ENCODE measurements at regions not wholly inside any gene's neighbourhood (a gene's known extent, or its start where the extent isn't known, plus 50 kb on each side); places are given as distances from the start of the nearest gene placed in this dataset.

DNA sequence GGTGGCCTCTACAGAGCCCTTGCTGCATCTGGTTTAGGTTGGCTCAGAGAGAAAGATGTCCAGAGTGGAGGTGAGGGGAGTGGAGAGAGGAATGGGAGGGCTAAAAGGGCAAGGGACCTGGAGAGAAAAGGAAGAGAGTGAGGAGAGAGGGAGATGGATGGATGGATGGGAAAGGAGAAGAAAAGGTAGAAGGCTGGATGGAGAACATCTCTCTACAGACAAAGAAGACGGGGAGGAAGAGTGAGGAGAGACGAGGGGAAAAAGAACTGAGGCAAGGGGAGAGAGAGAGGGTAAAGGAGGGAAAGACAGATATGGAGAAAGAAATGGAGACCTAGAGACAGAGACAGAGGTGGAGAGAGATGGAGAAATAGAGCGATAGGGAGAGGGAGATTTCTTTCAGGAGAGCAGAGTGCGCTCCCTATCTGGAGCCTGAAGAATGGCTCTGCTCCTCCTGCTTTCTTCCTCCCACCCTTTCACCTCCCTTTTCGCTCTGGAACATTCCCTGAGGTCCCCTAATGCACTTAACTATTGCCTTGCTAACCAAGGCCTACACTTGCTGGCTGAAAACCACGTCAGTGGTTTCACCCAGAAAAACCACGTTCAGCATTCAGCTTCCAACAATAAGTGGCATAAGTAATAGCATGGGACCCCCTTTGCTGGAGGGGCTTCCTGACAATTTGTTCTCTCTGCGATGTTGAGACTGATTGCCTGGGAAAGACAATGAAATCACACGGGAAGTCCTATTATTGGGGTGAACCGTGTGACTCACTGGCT is 286.3 kb downstream of the CDH26 start:
- DNase-seq = no peak

DNA sequence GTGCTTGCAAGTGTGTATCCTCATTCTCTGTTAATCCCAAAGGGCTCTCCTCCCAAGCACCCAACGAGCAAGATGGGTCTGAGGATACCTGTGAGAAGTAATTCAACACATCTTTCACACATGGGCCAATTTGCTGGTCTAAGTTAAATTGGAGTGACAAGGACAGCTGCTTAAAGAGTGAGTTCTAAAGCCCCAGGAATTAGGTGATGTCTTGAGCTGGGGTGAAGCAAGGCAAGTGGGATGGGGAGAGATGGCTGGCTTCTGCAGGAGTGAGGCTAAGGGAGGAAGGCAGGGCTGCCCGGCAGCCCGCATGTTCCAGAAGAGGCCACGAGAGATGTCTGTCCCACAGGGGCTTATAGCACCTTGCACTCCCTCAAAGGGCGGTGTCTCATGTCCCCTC is 288.5 kb downstream of the CDH26 start:
- no peak for DNase-seq

DNA sequence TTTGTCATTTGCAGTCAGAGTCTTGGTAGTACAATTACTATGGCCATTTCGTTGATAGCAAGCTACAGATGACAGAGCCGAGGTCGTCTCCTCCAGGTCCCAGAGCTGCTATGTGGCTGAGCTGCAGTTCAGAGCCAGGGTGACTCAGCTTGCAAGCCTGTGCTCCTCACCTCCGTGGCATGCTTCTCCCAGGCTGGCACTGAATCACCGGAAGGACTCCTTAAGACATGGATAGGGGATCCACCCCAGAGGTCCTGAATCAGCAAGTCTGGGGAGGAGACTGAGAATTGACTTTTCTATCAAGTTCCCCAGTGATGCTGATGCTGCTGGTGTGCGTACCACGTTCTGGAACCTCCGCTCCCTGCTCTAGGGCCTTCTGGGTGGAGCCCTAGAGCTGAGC is 291.2 kb downstream of the CDH26 start:
- DNase-seq = no peak

DNA sequence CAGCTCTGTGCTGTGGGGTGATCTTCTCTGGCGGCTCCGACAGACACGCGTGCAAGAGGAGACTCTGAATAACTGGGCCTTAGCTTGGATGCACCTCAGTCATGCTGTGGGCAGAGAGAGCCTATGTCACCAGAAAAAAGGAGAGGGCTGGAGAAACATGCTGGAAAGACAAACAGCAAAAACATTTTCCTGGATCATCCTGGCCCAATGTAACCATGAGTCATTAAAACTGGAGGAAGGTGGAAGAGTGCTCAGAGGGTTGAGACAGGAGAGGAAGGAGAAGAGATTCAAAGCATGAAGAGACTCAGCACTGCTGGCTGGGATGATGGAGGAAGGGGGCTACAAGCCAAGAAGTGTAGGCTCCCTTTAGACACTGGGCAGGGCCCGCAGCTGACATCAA is 292.0 kb downstream of the CDH26 start:
- DNase-seq = no peak

DNA sequence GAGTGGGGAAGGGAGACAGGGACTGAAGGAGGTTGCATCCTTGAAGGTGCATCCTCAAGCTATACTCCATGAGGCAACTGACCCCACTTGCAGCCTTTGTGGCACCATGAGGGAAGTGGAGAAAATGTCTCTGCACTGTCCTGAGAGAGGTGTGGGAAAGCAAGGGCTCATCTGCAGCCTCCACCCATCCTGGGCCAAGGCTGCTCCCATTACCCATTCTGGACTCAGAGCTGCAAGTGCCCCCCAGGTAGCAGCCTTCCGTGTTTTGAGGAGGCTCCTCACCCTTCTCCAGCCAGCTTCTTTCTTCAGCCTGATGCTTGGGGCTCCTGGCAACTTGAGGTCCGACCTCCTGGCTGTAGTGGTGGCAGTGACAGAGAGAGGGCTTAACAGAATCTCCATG is 294.6 kb downstream of the CDH26 start:
- DNase-seq = no peak

DNA sequence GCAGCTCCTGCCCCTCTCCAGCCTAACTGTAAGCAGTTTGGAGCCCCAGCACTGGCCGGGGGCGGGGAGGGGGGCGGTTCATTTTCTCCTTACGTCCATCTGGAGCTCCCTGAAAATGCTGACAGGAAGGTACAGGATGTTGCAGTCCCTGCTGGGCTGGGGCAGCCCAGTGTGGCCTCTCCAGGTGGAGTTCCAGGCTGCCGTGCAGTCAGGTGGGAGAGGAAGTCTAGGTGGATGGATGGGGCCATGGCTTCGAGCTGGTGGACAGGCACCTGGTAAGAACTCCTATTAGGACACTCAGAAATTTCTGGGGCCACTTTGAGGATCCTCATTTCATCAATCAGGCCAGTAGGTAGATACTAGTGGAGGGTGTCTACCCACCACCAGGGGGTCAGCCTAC is 295.2 kb downstream of the CDH26 start:
- DNase-seq = no peak

DNA sequence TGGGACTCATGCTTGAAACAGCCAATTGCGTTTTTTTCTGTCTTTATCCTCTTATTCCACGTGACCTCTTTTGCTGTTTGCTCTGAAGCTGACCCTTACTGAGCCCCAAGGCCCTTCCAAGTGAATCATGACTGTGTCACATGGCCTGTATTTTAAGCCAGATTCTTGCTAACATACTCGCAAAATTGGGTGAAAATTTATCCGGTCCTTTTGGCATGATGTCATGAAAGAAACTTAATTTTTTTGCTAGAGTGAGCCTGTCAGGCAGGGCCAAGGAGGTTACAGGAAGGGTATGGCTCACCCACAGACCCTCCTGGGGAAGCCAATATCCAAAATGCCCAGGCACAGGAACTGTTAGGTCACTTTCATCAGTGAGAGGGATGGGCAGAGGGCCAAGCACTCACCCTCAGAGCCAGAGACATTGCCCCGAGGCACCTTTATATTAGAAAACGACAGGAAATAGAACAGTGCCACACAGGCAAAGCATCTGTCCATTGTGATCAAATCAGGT is 296.7 kb downstream of the CDH26 start:
- DNase-seq = no peak

DNA sequence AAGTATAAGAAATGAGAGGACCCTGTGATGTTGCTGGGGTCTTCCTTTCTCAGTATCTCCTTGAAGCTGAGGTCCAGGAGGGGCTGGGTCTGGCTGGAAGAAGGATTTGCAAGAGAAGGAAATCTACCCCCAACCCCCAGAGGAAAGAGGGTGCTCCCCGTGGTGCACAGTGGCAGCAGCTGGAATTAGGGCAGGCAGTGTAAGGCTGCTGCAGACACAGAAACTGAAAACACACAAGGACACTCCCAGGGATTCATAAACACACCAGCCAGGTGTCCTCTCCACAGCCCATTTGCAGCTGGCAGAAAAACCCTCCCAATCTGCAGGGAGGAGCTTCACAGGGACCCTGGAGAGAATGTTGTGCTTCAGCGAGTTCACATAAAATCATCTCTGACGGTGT is 297.2 kb downstream of the CDH26 start:
- no peak for DNase-seq

DNA sequence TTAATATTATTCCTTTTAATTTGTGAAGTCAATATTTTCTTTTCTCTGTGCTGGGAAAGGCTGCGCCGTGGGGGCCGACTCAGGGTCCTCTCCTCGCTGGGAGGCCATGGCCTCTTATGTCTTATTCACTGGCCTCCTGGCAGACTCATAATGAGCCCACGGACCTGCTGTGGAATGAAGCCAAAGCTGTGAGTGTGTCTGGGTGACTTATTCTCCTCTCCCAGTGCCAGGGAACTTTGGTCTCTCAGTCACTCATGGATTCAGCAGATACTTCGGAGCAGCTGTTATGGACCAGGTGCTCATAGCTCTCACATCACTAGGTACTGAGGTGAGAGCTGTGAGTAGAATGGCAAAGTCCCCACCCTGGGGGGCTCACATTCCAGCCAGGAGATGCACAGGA is 297.6 kb downstream of the CDH26 start:
- no peak for DNase-seq

DNA sequence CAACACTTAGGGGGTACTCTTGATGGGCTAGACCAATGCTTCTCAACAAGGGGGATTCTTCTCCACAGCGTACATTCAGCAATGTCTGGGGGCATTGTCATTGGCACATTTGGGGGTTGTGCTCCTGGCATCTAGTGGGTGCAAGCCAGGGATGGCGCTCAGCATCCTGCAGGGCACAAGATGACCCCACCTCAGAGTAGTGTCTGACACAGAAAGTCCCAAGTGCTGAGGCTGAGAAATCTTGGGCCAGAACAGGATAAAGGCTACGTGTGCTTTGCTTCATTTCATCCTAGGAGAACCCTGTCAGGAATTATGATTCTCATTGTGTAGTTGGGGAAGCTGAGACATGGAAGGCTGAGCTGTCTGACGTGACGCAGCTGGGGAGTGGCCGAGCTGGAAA is 298.6 kb downstream of the CDH26 start:
- DNase-seq = no peak

DNA sequence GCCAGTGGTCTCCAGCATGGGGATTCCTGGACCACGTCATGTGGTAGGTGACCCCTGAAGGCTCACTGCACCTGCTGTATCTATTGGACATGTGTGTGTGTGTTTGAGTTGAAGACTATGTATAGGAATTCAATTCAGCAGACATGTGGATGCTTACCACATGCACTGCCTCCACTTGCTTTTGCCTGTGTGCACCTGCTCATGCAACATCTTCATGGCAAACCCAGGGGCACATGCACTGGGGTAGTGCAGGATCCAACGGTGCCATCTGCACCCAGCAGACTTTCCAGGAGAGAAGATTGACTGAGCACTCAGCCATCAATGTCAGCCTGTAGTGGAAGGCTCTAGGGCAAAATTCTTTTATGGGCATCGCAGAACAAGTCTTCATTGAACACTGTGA is 299.4 kb downstream of the CDH26 start:
- no peak for DNase-seq

DNA sequence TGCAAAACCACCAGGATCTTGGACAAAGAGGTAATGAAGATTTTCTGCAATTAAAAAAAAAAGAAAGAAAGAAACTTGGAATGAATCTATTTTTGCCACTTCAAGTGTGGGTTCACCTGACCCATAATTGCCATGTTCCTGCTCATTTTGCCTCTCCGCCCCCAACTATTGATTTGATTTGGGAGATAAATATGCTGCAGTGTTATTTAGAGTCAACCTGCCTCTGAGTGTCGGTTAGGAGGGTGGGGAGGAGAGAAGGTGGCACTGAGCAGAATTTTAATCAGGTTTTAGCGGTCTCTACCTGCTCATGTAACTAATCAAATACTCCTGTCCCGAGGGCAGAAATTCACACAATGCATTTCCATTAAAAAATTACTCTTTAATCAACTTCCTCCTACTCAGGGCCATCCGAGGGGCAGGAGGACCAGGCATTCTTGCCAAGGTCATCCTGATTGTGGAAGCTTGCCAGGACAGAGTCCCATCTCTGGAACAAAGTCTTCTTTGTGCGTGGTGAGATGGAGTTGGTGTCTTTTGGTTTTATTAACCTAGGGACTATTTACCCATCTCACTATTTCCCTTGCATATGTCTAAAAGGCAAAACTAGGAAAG is 300.1 kb downstream of the CDH26 start:
- no peak for DNase-seq

DNA sequence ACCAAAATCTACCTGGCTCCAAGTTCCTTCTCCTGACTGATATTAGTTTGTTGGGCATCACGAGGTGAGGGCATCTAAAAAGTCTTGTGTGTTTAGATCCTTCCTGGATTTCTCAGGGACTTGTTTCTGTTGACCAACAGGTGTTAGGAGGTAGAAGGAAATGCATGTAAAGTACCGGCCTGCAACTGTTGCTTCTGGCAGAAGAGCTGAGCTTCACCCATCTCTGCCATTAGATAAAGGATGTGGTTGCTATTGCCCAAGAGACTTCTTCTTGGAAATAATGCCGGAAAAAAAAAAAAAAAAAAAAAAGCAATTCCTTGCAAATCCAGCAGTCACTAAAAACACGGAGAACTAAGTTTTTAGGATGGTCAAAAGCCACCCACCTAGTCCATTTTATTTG is 303.1 kb downstream of the CDH26 start:
- DNase-seq = no peak

DNA sequence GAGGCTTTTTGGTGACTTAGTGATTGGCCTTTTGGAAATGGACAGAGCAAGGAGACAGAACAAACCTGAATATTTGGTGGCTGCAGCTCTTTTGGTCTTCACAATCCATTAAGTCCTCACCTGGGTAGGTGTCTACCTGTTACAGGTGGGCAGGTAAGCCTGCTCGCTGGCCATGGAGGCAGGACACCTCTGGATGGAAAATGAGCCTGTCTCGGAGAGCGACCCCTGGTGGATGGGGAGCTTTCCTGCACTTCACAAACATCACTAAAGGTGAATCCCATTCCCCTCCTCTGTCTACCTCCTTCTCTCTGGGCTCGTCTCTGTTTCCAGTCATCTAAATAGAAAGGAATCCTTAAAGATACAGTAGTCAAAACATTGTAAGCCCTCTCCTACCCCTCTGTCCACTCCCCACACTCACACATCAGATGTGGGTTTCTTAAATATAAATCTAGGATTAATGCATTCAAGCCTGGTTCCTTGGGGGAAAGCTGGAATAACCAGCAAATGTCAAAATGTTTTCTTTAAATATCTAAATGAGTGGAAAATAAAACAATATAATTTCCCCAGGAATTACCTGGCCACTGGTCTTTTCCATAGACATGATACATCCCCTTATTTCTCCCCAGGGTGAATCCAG is 304.9 kb downstream of the CDH26 start:
- no peak for DNase-seq

DNA sequence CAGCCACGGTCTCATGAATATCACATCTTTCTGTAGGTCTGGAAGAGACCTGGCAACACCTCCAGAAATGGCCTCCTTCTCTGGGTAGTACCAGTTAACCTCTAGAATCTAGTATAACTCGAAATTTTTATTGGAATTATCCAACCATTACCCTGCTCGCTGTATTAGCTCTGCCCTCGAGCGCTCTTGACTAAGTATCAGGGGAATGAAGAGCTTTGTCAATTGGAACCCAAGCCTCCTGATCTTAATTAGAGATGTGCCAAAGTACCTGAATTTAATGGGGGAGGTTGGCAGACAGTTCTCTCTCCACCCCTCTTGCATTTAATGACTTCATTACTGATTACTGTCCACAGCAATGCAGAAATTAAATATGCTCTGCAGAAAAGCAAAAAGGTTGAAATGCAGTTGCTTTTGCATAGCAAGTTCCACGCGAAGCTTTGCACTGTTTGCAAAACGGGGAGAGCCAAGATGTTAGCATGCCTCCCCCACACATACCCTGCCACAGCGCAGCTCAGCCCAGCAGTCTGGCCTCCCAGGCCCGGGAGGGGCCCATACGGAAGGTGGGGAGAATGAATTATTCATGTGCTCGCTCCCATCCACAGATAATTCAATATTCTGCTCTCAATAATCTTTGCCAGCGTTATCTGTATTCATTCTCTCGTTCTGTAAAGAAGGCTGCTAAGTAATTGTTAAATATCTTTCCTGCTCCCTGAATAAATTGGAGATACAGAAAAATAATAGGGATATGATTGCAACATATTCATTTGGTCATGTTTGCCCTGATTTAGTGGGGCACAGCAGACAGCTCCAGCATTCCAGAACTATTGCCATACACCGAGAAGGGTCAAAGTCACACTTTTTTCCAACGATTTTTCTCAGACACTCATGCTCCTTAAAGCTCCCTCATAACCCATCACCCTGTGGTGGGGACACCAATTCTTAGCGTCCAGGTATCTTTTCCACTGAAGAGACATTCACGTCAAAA is 305.8 kb downstream of the CDH26 start:
- no peak for DNase-seq

DNA sequence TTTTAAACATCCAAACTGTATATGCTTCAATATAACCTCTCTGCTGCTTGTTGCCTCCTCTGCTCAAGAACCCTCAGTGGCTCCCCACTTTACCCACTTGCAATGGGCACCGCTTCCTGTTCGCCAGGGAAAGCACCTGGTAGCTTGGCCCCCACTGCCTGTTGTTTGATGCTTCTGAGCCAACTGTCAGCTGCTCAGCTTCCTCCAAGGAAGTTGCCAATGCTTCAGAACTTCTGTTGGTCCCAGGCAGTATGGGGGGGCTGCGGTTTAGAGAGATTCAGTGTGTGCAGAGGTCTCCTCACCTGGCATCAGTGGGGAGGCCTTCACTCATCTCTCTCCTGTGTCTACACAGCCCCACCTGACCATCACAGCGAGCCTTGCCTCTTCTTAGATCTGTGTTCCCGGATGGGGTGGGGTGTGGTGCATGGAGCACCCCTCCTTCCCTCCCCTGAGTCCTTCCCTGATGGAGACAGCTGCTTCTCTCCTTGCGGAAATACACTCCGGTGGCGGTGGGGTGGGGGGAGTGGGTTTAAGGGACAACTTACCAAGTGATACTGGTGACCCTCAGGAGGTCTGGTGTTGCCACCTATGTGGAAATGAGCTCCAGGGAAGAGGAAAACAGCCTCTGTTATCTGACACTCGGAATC is 308.1 kb downstream of the CDH26 start:
- no peak for DNase-seq

DNA sequence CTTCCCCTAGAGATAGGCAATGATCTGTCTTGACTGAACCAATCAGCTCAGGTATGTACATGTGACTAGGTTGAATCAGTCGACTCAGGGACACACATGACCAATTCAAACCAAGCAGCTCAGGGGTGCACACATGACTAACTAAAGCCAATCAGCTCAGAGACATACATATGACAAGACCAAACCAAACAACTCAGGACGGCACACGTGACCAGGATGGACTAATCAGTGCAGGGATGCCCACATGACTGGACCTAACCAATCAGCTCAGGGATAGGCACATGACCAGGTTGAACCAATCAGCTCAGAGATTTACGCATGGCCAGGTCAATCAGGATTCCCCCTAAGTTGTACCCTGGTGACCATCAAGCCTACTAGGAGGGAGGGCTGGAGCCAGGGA is 310.3 kb downstream of the CDH26 start:
- no peak for DNase-seq

DNA sequence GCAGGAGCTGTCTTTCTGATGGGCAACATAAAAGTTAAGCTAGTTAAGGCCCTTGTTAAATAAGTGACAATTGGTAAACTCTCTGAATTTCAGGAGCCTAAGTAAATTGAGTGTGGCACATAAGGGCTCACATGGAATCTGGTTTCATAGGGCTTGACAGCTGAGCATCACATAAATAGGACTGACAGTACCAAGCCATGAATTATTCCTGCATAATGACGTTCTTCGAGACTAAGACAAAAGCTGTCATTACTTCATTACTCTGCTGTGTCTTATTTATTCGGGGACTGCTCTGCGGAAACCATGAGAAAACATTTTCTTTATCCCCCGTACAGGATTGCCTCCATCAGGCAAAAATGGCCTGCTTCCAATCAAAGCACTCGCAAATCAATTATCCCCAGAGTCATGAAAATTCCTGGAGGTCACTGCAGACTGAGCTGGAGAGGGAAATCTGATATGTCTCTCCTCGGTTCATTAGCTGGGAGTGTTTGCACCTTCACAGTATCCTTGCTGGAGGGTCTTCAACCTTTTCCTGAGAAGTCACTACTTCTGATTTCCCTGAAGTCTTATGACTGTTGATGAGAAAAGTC is 311.4 kb downstream of the CDH26 start:
- DNase-seq = no peak

DNA sequence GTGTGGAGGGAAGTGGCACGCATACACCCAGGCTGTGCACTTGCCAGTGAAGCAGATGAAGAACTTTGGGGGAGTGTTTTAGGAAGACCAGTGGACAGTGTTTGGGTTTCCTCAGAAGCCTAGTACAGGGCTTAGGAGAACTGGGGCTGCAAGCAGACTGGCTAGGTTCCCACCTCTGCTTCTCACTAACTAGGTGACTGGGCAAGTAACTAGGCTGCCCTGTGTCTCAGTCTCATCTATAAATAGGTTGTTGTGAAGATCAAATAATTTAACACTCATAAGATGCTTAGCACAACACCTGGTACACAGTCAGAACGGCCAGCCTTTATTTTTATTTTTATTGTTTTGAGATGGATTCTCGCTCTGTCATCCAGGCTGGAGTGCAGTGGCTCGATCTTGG is 312.1 kb downstream of the CDH26 start:
- DNase-seq = no peak

DNA sequence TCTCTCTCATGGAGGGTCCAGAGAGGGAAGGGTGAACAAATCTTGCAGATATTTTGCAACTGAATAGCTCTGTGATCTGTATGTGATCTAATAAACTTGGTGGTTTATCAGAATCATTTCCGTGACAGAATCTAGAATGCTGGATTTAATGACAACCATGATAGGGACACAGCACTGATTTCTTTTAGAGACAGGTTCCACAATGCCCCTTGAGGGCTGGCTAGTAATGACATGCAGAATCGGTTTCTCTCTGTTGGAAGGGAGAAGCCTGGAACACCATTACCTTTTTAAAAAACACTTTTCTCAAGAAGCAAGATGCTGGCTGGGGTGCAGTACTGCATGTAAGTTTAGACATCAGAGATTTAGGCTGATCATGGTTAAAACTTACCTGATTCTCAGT is 313.4 kb downstream of the CDH26 start:
- no peak for DNase-seq

DNA sequence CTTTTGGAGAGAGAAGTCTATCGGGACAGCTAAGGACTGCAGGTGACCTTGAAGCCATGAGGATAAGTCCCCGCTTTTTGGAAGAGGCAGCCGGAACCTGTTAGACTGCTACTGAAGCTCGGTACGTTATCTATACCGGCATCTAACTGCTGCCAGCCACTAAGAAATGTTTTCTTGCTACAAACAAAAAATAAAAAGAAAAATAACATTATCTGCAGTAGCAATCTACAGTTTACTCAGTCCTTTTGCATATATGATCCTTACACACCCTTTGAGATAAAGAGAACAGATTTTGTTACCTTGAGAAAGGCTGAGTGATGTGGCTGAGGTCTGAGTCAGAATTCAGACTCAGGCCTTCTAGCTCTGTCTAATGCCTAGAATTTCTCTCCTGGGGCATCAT is 314.6 kb downstream of the CDH26 start:
- no peak for DNase-seq

DNA sequence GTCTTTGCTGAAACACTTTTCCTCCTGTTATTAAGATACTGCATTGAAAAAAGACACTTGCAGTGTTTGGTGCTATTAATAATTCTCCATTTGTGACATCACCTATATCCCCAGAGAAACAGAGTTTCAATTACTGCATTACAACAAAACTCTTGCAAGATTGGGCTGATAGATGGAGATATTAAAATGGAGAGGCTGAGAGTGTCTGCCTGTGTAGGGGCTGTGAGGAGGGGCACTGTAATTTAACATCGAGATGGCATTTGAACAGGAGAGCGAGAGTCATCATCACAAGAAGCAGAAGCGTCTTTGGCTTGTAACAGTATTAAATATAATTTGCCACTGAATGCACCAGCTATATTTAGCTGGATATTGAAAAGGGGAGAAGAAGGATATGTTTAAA is 316.5 kb downstream of the CDH26 start:
- no peak for DNase-seq

Data from right kidney (tissue), 1 donor.